Cardiac fibroblast (primary cell): ENCODE measurements at regions not wholly inside any gene's neighbourhood (a gene's known extent, or its start where the extent isn't known, plus 50 kb on each side); places are given as distances from the start of the nearest gene placed in this dataset.

ENCODE experiments used
- DNase-seq, 2 donors: peaks; one replicate each; pipeline versions ENCODE4 v3.0.0 to v3.0.0-alpha.2; 2010; ENCODE audit warnings: low read depth in 2 of 2
- H3K4me3 ChIP-seq, 2 donors: replicated peaks in 1 of 2; 1 replicate in 1 of 2; 2 replicates in 1 of 2; pipeline ENCODE4 v1.5.1; 2011; ENCODE audit warnings: low read depth in 2 of 2, low read length in 2 of 2, mild to moderate bottlenecking in 2 of 2, moderate library complexity in 1 of 2
- TF ChIP-seq, protein P1 (sequence below): IDR thresholded peaks from one replicate; pipeline ENCODE4 v1.5.1; 2011; ENCODE audit warnings: low read depth, mild to moderate bottlenecking, low read length, inconsistent platforms

DNA sequence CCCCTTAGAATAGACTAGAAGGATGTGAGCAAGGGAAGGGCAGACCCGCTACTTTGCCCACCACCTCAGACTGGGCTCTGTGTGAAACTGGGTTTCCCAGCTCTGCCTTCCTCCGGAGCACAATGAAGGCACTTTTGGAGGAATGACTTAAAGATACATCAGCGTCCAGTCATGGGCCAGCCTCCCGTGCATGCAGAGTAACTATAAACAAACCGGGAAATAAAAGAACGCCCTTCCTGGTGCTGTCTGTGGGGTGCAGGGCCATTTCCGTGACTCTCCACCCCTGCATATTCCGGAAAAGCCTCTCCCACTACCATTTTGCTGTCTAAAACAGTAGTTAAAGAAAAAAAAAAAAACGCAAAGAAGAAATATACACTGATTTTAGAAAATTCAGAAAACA lies 165.9 kb upstream of the IRX4 start:
- TF ChIP-seq, protein P1, sequence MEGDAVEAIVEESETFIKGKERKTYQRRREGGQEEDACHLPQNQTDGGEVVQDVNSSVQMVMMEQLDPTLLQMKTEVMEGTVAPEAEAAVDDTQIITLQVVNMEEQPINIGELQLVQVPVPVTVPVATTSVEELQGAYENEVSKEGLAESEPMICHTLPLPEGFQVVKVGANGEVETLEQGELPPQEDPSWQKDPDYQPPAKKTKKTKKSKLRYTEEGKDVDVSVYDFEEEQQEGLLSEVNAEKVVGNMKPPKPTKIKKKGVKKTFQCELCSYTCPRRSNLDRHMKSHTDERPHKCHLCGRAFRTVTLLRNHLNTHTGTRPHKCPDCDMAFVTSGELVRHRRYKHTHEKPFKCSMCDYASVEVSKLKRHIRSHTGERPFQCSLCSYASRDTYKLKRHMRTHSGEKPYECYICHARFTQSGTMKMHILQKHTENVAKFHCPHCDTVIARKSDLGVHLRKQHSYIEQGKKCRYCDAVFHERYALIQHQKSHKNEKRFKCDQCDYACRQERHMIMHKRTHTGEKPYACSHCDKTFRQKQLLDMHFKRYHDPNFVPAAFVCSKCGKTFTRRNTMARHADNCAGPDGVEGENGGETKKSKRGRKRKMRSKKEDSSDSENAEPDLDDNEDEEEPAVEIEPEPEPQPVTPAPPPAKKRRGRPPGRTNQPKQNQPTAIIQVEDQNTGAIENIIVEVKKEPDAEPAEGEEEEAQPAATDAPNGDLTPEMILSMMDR, result no peak
- DNase-seq, result no peak
- no peak overlapping the region for H3K4me3 ChIP-seq

DNA sequence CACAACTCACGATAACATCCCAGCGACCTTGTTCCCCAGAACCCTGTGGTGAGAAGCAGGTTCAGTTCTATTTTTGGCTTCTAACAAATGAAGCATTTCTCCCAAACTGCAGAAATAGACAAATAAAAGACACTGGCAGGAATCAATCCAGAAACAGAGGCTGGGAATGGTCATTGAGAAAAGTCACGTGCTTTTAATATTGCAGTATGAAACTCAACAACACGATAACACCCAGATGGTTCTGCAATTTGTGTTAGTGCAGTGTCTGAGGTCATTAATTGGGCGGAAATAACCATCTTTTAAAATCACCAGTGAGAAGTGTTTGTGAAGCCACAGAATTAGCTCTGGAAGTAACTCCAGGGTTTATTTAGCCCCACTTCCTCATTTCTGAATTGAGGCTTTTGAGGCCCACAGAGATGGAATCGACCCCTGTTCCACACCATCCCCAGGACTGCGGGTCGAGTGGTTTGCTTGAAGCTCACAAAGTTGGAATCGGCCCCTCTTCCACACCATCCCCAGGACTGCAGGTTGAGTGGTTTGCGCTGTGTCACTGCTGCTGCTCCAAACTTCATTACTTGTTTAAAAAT lies 164.7 kb upstream of the IRX4 start:
- TF ChIP-seq, protein P1, result no peak
- DNase-seq, result no peak
- no peak overlapping the region for H3K4me3 ChIP-seq

DNA sequence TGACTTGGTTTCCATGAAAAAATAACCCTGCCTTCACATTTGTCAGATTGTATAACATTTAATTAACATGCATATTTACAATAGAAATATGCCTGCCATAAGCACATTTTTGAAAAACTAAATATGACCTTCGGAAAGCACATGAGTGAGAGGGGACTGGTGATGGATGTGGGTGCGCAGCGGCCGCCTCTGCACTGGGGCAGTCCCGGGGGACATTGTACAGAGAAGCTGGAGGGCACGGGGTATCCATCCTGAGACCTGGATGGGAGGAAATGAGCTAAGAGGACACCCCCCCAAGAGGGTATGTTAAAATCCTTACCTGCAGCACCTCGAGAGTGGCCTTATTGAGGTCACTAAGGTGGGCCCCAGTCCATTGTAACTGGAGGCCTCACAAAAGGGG lies 161.3 kb upstream of the IRX4 start:
- TF ChIP-seq, protein P1, result no peak
- no peak overlapping the region for H3K4me3 ChIP-seq
- DNase-seq, result no peak

DNA sequence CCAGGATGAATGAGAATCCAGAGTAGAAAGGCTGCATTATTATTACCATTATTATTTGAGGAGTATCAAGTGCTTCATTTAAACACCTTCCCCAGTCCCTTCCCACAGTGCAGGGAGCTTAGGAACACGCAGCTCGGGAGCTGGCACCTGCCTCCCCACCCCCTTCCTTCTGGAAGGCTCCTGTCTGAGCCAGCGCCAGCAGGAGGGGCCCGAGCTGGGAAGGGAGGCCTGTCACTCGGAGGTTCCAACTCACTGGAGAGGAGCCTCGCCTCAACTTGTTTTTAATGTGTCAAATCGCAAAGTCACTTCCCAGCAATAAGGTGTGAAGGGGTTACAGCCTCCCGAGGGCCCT lies 156.4 kb upstream of the IRX4 start:
- no peak overlapping the region for H3K4me3 ChIP-seq
- DNase-seq, result no peak
- TF ChIP-seq, protein P1, result no peak

DNA sequence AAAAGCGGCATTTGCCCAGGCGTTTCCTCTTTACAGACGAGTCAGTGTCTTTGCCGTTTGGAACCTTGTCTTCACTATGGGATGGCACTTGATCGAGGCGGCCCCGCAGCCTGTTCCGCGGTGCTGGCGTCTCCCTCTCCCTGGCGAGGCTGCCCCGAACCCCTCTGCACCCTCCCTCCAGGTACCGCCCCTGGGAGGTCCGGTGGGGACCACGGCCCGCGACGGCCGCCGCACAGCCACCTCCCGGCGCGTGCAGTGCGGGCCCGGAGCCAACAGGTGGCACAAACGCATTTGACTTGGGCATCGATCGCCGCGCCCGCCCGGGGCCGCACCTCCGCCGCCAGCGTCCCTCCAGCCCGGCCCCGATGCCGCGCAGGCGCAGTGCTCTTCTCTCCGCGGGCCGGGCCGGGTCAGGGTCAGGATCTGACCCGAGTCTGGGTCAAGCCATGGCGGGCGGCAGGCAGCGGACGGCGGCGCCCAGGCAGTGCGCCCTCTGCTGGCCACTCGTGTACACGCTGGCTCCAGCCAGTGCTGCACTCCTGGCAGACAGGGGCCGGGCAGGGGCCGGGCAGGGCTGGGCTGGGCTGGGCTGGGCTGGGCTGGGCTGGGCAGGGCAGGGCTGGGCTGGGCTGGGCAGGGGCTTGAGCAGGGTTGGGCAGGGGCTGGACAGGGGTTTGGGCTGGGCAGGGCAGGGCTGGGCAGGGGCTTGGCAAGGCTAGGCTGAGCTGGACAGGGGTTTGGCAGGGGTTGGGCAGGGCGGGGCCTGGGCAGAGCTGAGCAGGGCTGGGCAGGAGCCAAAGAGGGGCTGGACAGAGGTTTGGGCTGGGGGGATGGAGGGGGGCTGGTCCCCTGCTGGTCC lies 155.8 kb upstream of the IRX4 start:
- TF ChIP-seq, protein P1, result peak; percentile 52
- peak; percentile 21 to 46 for DNase-seq
- H3K4me3 ChIP-seq, result peak overlapping the region in 1 of 2 donors; percentile 10

DNA sequence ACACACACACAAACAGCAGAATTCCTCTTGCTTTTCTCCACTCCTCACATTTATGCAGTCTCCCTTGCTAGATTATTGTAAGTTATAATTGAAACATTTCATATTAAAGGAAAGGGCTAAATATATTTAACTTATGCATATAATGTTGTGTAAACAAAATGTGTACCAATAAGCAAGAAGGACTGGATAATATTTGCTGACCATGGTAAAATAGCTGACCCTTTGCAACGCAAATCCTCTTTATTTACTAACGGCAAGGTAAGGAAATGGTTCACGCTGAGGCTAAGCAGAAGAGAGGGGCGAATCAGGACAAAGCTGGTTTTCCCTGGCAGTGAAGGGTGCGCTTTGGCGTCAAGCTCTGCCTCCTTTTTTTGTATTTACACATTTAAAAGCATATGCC lies 154.2 kb upstream of the IRX4 start:
- H3K4me3 ChIP-seq, result no peak overlapping the region
- no peak for DNase-seq
- TF ChIP-seq, protein P1, result no peak
